ENCODE measurements at regions not wholly inside any gene's neighbourhood (a gene's known extent, or its start where the extent isn't known, plus 50 kb on each side); places are given as distances from the start of the nearest gene placed in this dataset.

DNA sequence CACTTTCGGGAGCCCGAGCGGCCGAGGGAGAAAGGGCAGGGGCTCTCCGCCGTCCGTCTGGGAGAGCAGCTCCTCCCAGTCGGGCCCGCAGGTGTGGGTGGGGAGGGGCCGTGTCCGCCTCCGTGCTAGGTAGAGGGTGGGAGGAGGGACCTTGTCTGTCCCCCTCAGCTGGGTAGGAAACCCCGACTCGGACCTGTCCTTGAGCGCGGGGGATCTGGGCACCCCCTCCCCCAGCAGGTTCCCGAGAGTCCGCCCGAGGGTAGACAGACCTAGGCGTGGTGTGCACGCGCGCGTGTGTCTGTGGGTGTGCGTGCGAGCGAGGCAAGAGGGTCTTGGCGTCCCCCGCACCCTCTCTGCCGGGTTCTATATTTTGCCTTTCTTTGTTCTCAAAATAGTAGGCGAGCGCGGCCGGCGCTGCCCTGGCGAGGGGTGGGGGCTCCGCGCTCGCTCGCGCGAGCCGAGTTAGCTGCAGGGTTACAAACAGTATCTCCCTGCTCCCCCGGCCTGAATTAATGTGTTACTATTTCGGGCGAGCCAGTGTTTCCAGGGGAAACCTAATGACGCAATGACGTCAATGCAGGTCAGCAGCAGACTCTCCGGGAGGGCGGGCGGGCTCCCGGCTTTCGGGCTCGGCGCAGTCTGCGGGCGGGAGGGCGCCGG, 73.9 kb upstream of the LEP start:
- H3K4me3 ChIP-seq (ENCODE audit: low read depth, low read length) = peak overlapping the region; percentile 18
- peak; percentile 49 for DNase-seq (ENCODE audit: low read depth)
- TF ChIP-seq, protein P1, sequence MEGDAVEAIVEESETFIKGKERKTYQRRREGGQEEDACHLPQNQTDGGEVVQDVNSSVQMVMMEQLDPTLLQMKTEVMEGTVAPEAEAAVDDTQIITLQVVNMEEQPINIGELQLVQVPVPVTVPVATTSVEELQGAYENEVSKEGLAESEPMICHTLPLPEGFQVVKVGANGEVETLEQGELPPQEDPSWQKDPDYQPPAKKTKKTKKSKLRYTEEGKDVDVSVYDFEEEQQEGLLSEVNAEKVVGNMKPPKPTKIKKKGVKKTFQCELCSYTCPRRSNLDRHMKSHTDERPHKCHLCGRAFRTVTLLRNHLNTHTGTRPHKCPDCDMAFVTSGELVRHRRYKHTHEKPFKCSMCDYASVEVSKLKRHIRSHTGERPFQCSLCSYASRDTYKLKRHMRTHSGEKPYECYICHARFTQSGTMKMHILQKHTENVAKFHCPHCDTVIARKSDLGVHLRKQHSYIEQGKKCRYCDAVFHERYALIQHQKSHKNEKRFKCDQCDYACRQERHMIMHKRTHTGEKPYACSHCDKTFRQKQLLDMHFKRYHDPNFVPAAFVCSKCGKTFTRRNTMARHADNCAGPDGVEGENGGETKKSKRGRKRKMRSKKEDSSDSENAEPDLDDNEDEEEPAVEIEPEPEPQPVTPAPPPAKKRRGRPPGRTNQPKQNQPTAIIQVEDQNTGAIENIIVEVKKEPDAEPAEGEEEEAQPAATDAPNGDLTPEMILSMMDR (IDR thresholded peaks at IDR 0.05; ENCODE audit: insufficient read depth, low read depth, low read length) = no peak

DNA sequence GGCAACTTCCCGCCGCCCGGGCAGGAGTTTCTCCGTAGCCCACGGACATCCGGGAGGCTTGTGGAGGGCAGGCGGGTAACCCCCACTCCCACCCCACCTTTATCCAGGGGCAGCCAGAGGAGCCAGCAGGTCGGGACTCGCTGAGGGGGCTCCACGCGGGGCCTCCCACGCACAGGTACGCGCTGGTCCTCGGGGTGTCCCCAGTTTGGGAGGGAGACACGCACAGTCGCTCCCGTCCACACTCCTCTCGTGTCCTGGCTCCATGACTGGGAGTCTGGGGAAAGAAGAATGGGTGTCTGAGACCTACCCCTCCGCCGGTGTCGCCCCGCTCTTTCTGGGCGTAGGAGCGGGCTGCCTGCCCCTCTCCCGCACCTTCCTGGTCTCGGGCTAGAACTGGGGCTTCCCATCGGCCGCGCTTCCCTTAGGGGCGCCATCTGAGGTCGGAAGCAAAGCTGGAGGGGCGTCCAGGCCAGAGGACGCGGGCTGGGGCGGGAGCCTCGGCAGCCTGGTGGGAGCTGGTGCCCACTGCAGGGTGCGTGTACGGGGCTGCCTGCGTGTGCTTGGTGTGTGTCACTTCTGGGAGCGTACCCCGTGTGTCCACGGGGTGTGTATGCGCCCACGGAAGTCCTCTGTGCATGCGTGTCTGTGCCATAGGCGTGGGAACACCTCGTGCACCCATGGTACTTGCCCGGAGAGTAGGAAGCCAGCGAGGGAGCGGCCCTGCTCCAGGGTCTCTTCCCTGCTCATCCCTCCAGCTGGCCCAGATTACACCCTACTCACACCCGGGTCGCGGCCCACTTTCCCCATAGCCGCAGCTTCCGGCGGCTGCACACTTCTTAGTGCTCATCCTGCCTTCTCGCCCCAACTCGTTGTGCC, 73.0 kb upstream of the LEP start:
- TF ChIP-seq, protein P1 (IDR thresholded peaks at IDR 0.05; ENCODE audit: insufficient read depth, low read depth, low read length) = no peak
- DNase-seq (ENCODE audit: low read depth) = no peak
- H3K4me3 ChIP-seq (ENCODE audit: low read depth, low read length) = no peak overlapping the region

DNA sequence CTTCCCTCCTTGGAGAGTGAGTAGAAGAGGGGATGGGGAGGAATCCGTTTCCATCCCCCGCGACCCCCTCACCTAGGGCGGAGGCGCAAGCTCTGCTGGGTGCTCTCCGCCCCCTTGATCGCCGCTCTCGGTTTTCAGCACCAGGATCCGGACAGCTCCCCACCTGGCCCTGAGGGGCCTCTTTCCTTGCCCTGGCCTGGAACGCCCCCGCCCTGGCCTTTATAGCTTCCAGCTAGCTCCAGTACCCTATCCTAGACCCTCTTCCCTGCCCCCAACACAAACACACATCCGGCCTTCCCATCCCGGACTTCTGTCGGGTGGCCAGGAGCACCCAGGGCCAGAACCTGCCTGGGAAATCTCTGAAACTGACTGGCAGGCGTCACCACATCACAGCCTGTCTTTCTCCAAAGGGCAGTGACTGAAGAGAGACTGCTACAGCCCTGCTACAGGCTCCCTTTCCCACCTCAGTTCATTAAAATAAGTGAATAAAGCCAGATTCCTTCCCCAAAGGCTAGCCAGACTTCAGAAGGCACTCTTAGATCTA, 72.3 kb upstream of the LEP start:
- peak; percentile 17 for DNase-seq (ENCODE audit: low read depth)
- TF ChIP-seq, protein P1 (IDR thresholded peaks at IDR 0.05; ENCODE audit: insufficient read depth, low read depth, low read length) = no peak
- H3K4me3 ChIP-seq (ENCODE audit: low read depth, low read length) = no peak overlapping the region

DNA sequence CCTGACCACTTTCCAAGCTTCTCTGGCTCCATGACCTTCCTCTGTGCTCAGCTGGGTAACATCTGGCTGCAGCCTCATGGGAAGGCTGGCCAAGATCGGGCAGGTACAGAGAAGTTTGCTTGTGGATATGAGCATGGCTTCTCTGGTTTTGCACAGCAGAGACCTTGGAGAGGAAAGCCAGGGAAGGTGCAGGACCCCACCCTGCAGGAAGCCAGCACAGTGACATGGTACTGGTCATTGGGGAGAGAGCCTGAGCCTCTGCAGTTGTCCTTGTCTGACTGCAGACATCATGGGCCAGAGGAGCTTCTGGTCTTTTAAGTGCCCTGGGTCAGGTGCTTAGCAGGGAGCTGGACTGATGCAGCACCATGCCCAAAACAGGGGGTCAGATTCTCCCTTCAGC, 70.6 kb upstream of the LEP start:
- DNase-seq (ENCODE audit: low read depth) = no peak
- TF ChIP-seq, protein P1 (IDR thresholded peaks at IDR 0.05; ENCODE audit: insufficient read depth, low read depth, low read length) = no peak
- no peak overlapping the region for H3K4me3 ChIP-seq (ENCODE audit: low read depth, low read length)

DNA sequence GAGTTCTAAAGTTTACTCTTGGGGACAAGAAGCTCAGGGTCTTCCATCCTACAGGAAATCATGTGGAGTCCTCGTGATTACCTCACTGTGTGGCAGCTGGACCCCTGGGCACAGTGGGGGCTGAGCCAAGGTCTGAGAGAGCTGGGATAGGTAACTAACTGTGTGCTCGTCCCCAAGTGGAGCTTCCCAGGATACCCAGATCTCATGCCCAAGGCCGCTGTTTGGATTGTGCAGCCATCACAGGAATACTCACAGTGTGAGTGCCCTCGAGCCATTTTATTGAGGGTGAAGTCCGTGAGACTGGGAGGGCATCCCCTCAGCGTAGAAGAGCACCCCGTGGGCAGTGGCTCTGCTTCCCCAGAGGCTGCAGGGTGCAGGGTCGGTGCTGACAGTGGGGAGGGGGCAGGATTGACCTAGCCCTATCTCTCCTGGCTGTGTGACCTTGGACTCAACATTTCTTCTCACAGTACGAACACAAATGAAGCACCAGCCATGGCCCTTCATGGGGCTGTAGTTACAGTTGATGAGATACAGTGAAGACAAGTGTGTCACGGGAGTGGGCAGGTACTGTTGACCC, 69.6 kb upstream of the LEP start:
- no peak for DNase-seq (ENCODE audit: low read depth)
- H3K4me3 ChIP-seq (ENCODE audit: low read depth, low read length) = no peak overlapping the region
- TF ChIP-seq, protein P1 (IDR thresholded peaks at IDR 0.05; ENCODE audit: insufficient read depth, low read depth, low read length) = no peak

DNA sequence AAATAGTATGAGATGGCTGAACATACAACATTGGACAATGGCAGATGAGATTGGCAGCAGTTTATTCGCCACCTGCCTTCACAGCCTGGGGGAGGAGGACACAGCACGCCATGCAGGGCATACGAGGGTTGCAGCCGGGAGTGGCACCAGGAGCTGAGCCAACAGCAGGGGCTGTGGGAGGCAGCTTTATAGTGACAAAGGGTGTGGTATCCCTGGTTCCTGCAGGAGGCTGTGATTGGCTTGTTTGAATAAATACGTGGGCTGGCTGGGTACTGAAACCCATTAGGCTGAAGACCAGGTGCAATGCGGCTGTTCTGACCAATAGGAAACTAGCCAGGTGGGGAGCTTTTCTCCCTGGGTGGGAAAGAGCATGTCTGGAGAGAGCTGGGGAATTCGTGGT, 68.9 kb upstream of the LEP start:
- no peak overlapping the region for H3K4me3 ChIP-seq (ENCODE audit: low read depth, low read length)
- DNase-seq (ENCODE audit: low read depth) = no peak
- TF ChIP-seq, protein P1 (IDR thresholded peaks at IDR 0.05; ENCODE audit: insufficient read depth, low read depth, low read length) = no peak
